ENCODE measurements at regions not wholly inside any gene's neighbourhood (a gene's known extent, or its start where the extent isn't known, plus 50 kb on each side); places are given as distances from the start of the nearest gene placed in this dataset.

- TF ChIP-seq CTCF (IDR thresholded peaks at IDR 0.05) (no peak), POLR2A (IDR thresholded peaks at IDR 0.05) (no peak)
These were observed 332.3 kb upstream of the SUCLG2 start for GRCh38 chr3:67986706-67987105.
